AG04450 (cell line): ENCODE measurements at regions not wholly inside any gene's neighbourhood (a gene's known extent, or its start where the extent isn't known, plus 50 kb on each side); places are given as distances from the start of the nearest gene placed in this dataset.

Source experiments
- CTCF ChIA-PET: fragments of 300-600, 350-600 bp; formaldehyde crosslinking; extraction: SDS; loops from one replicate; lab custom pipeline; 2022; ENCODE audit warnings: antibody characterized with exemption, inconsistent platforms; lab: Charles Lee
- POLR2A ChIA-PET: fragments of 350-600 bp; formaldehyde crosslinking; extraction: SDS; loops from one replicate; lab custom pipeline; 2021; ENCODE audit warnings: antibody characterized with exemption, inconsistent platforms; lab: Yijun Ruan, JAX
- DNase-seq: peaks from one replicate; pipeline ENCODE4 v3.0.0-alpha.2; 2011; ENCODE audit warnings: low read depth, low spot score
- H3K27ac ChIP-seq: one replicate; pipeline ENCODE4 v1.5.1; 2012; ENCODE audit warnings: low read depth, low read length, control low read depth
- H3K27me3 ChIP-seq: one replicate; pipeline ENCODE4 v1.6.0; 2012; ENCODE audit warnings: low read length; ENCODE audit not compliant: control insufficient read depth, insufficient read depth
- H3K4me3 ChIP-seq: 2 replicates; pipeline ENCODE4 v1.5.1; 2011; ENCODE audit warnings: mild to moderate bottlenecking, low read depth, low read length, control low read depth
- H3K9me3 ChIP-seq: 2 replicates; pipeline ENCODE4 v1.5.1; 2012; ENCODE audit warnings: low read length; ENCODE audit not compliant: control insufficient read depth, insufficient read depth
- CTCF ChIP-seq: IDR thresholded peaks from 2 replicates; pipeline ENCODE4 v1.5.1; 2011; ENCODE audit warnings: low read depth, low read length, control low read depth, inconsistent platforms

GRCh38 chr9:106334081-106334480 is 528.9 kb upstream of the ZNF462 start:
- Histone ChIP-seq H3K27me3 (no peaks in the 10 kb centered on the region), H3K27ac (no peak overlapping the region), H3K9me3 (no peaks in the 10 kb centered on the region), H3K4me3 (no peak overlapping the region)
- CTCF ChIA-PET, result no interaction called here
- DNase-seq, result no peak
- POLR2A ChIA-PET, result no interaction called here
- TF ChIP-seq CTCF, result no peak

GRCh38 chr9:106339882-106340281 is 523.1 kb upstream of the ZNF462 start:
- no peak overlapping the region for H3K27ac ChIP-seq
- H3K9me3 ChIP-seq, result no peaks in the 10 kb centered on the region; the same call in 1 of the 2 replicates
- CTCF ChIA-PET, result no interaction called here
- POLR2A ChIA-PET, result no interaction called here
- no peaks in the 10 kb centered on the region for H3K27me3 ChIP-seq
- H3K4me3 ChIP-seq, result no peak overlapping the region
- DNase-seq, result no peak
- no peak for TF ChIP-seq CTCF

GRCh38 chr9:106350777-106351176 is 512.2 kb upstream of the ZNF462 start:
- no peaks in the 10 kb centered on the region for H3K27me3 ChIP-seq
- H3K9me3 ChIP-seq, result no peaks in the 10 kb centered on the region
- no peak for TF ChIP-seq CTCF
- ChIA-PET CTCF (no interaction called here), POLR2A (no interaction called here)
- no peak for DNase-seq
- no peak overlapping the region for H3K27ac ChIP-seq
- H3K4me3 ChIP-seq, result no peak overlapping the region

GRCh38 chr9:106356924-106357323 is 506.0 kb upstream of the ZNF462 start:
- Histone ChIP-seq H3K27me3 (no peaks in the 10 kb centered on the region), H3K27ac (no peak overlapping the region), H3K9me3 (peaks cover 11% of the 10 kb centered on the region), H3K4me3 (no peak overlapping the region)
- no peak for TF ChIP-seq CTCF
- DNase-seq, result no peak
- ChIA-PET POLR2A (no interaction called here), CTCF (no interaction called here)

DNA sequence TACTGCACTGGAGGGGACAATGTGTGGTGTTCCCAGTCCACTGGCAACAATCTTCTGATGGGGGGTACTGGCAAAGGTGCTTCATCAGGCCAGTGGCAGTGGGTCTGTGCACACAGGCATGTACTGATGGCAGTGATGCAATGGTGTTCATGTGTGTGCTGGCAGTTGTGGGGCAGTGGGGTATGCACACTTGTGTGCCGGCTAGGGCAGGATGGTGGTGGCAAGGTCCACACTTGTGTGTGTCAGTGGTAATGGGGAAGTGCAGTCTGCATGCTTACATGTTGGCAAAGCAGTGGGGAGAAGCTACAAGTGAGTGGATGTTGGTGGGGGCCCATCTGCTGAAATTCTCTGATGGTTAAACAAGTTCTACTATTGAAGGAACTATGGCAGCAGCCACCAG is 504.6 kb upstream of the ZNF462 start:
- Histone ChIP-seq H3K27ac (no peak overlapping the region), H3K27me3 (no peaks in the 10 kb centered on the region), H3K9me3 (peaks cover 11% of the 10 kb centered on the region), H3K4me3 (no peak overlapping the region)
- ChIA-PET POLR2A (no interaction called here), CTCF (no interaction called here)
- no peak for DNase-seq
- TF ChIP-seq CTCF, result no peak
